MCF 10A (cell line): ENCODE measurements at regions not wholly inside any gene's neighbourhood (a gene's known extent, or its start where the extent isn't known, plus 50 kb on each side); places are given as distances from the start of the nearest gene placed in this dataset.

Experiments used
- BruUV-seq: library from RNA; stranded (reverse); fragments of 400-500 nt; replicated peaks from 2 replicates; lab custom pipeline; 2021; lab: Mats Ljungman, UMichigan
- CTCF ChIA-PET: fragments of 300-600 bp; sonication (Branson Sonifier 250); formaldehyde crosslinking; extraction: SDS; loops from one replicate; lab custom pipeline; 2021; ENCODE audit warnings: antibody characterized with exemption, inconsistent platforms; lab: Yijun Ruan, JAX
- POLR2A ChIA-PET: fragments of 300-600, 350-650 bp; sonication (Branson Sonifier 250); formaldehyde crosslinking; extraction: SDS; loops from one replicate; lab custom pipeline; 2020; ENCODE audit warnings: antibody characterized with exemption, inconsistent platforms; lab: Yijun Ruan, JAX
- DNase-seq: peaks from one replicate; pipeline ENCODE4 v3.0.0-alpha.2; 2018; ENCODE audit not compliant: unreplicated experiment
- H3K27ac Mint-ChIP-seq: one replicate; pipeline ENCODE4 v1.8.0; 2022; ENCODE audit warnings: mild to moderate bottlenecking, low read depth, mixed read lengths; ENCODE audit not compliant: unreplicated experiment
- H3K27me3 Mint-ChIP-seq: one replicate; pipeline ENCODE4 v1.8.0; 2022; ENCODE audit warnings: mixed read lengths; ENCODE audit not compliant: insufficient read depth, unreplicated experiment
- H3K36me3 Mint-ChIP-seq: one replicate; pipeline ENCODE4 v1.8.0; 2022; ENCODE audit warnings: mild to moderate bottlenecking, moderate library complexity, mixed read lengths; ENCODE audit not compliant: insufficient read depth, unreplicated experiment
- H3K4me1 Mint-ChIP-seq: one replicate; pipeline ENCODE4 v1.8.0; 2022; ENCODE audit warnings: mixed read lengths; ENCODE audit not compliant: insufficient read depth, unreplicated experiment
- H3K4me3 Mint-ChIP-seq: one replicate; pipeline ENCODE4 v1.8.0; 2022; ENCODE audit warnings: mild to moderate bottlenecking, moderate library complexity, mixed read lengths; ENCODE audit not compliant: unreplicated experiment
- H3K9me3 Mint-ChIP-seq: one replicate; pipeline ENCODE4 v1.8.0; 2022; ENCODE audit warnings: mixed read lengths; ENCODE audit not compliant: unreplicated experiment
- CTCF ChIP-seq: fragments of 200-600 bp; IDR thresholded peaks from one replicate; pipeline ENCODE4 v1.8.0; 2022; ENCODE audit warnings: antibody characterized with exemption, mild to moderate bottlenecking; ENCODE audit not compliant: unreplicated experiment
- intact Hi-C: fragments of 100-400 bp; cut with micrococcal nuclease; formaldehyde crosslinking; loops from 2 replicates; pipeline ENCODE4 v1.14.1; 2022

GRCh38 chr10:123299598-123299997 is 145.4 kb downstream of the BUB3 start:
- CTCF ChIA-PET, result no interaction called here
- H3K36me3 Mint-ChIP-seq, result peaks cover 5% of the 10 kb centered on the region
- DNase-seq, result no peak
- no peak overlapping the region for H3K4me3 Mint-ChIP-seq
- no peaks in the 10 kb centered on the region for H3K4me1 Mint-ChIP-seq
- intact Hi-C loops, result no loop called here
- no peak for TF ChIP-seq CTCF
- peaks cover 6% of the 10 kb centered on the region for H3K9me3 Mint-ChIP-seq
- POLR2A ChIA-PET, result no interaction called here
- H3K27ac Mint-ChIP-seq, result no peak overlapping the region
- H3K27me3 Mint-ChIP-seq, result no peaks in the 10 kb centered on the region
- no TSS peak for BruUV-seq

DNA sequence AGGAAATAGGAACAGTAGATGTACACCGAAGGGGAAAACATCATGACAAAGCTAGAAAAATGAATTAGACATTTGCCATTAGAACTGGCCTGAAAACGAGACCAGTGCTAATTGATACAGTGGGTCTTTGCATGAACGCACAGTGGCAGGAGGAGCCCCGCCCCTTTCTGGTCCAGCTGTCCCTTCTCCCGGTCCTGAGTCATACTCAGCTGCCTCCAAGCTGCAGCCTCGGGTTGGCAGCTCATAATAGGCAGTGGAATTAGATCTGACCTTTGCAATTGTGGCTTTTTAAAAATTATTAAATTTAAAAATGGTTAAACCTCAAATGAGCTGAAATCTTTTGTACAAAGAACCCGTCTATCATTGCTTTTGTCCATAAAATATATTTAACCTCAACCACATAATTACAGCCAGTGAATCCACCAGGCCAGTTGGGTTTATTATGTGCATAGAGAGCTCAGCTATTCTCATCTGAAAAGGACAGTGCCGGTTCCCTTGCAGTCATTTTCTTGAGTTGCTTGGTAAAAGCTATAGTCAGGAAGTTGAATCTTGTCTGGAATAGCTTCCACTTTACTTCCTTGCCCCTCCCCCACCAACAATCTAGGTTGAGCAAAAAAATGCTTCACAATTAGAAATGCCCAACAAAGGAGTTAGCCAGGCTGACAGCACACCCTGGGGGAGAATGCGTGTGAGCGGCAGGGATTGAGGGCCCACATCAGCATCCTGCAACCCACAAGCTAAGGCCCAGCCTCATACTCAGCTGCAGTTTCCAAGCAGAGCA is 147.1 kb downstream of the BUB3 start:
- Mint-ChIP-seq H3K9me3 (no peaks in the 10 kb centered on the region), H3K36me3 (peaks cover 5% of the 10 kb centered on the region), H3K27me3 (no peaks in the 10 kb centered on the region), H3K4me3 (no peak overlapping the region), H3K4me1 (no peaks in the 10 kb centered on the region), H3K27ac (no peak overlapping the region)
- TF ChIP-seq CTCF, result no peak
- BruUV-seq, result no TSS peak
- DNase-seq, result peak; percentile 59
- POLR2A ChIA-PET, result interaction anchor here (0.6 to 0.8 kb wide), 2 partner anchors 19 to 168 kb away, joined by 3 to 4 read pairs; no protein-coding TSS in a partner anchor
- intact Hi-C loops, result no loop called here
- CTCF ChIA-PET, result interaction anchor here (0.7 to 1.1 kb wide), 2 partner anchors 161 to 168 kb away, joined by 3 read pairs; no protein-coding TSS in a partner anchor

- Mint-ChIP-seq H3K4me1 (no peaks in the 10 kb centered on the region), H3K36me3 (peaks cover 5% of the 10 kb centered on the region), H3K27me3 (no peaks in the 10 kb centered on the region), H3K9me3 (no peaks in the 10 kb centered on the region), H3K27ac (no peak overlapping the region), H3K4me3 (no peak overlapping the region)
- intact Hi-C loops, result no loop called here
- DNase-seq, result no peak
- ChIA-PET POLR2A (no interaction called here), CTCF (interaction anchor here (0.6 kb wide), 1 partner anchor 445 kb away, joined by 3 read pairs; no protein-coding TSS in a partner anchor)
- TF ChIP-seq CTCF, result no peak
- BruUV-seq, result no TSS peak
Measured at GRCh38 chr10:123303581-123304337, 149.6 kb downstream of the BUB3 start.

DNA sequence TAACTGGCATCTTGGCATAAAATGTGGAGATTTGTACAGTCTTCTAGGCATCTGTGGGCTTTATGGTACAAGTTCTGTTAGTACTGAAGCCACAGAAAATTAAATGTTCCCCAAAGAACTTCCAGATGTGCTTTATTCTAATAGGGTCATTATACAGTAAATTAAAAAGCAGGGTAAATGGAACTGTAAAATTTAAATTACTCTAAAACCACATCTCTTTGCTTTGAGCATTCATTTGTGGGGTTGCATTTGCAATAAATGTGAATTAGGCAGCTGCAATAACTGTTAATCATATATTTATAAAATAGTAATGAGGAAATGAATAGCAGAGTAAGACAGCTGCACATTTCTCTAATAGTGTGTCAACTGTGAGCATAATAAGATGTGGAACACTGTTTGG is 151.5 kb downstream of the BUB3 start:
- H3K9me3 Mint-ChIP-seq, result no peaks in the 10 kb centered on the region
- intact Hi-C loops, result no loop called here
- H3K27me3 Mint-ChIP-seq, result no peaks in the 10 kb centered on the region
- no peaks in the 10 kb centered on the region for H3K4me1 Mint-ChIP-seq
- CTCF ChIA-PET, result no interaction called here
- POLR2A ChIA-PET, result no interaction called here
- no peak overlapping the region for H3K4me3 Mint-ChIP-seq
- no peaks in the 10 kb centered on the region for H3K36me3 Mint-ChIP-seq
- no peak for TF ChIP-seq CTCF
- BruUV-seq, result no TSS peak
- no peak overlapping the region for H3K27ac Mint-ChIP-seq
- no peak for DNase-seq
